NCI-H524 (cell line): ENCODE measurements at regions not wholly inside any gene's neighbourhood (a gene's known extent, or its start where the extent isn't known, plus 50 kb on each side); places are given as distances from the start of the nearest gene placed in this dataset.

Experiments used
- DNase-seq, 2 experiments: peaks; one replicate each; lab custom pipeline; 2025; lab: John Stamatoyannopoulos, UW

DNA sequence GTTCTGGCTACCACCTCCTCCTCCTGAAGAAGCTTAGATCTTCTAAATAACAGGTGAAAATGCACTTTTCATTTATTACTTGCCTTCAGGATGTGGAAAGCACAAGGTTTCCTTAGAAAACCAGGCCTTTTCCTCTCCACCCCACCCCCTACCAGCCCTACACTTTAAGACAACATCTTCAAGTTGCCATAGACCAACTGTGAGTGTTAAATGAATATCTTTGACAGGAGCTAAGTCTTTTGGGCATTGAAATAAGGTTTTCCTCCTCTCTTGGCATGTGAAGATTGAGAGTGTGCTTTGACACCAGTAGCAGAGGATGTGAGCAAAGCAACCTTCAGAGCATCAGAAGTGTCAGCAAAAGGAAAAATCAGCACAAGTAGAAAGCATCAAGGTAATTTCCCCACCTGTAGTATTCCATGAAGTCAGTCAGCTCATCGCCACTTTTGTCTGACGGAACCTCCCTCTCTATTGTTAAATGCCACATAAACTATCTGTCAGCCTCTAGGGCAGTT is 532.3 kb upstream of the MMS22L start:
- no peak for DNase-seq

- DNase-seq: no peak
Observed at GRCh38 chr6:97816526-97816925, 533.5 kb upstream of the MMS22L start.

DNA sequence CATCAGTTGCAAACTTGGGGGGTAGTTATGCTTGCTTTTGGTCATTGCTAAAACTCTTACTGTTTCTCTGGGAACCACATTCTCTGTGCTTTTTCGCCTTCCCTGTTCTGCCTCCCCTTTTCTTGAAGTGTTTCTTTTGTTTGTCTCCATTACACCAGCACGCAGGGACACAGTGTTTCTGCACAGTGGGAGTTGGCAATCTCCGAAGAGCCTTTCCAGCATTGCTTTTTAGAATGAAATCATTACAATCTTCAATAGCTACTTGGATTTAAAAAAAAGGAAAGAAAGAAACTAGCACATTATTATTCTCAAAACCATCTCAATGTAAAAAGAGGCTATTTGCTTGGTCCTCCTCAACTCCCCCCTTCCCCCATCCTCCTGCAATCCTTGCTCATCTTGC is 536.7 kb upstream of the MMS22L start:
- DNase-seq: no peak

DNA sequence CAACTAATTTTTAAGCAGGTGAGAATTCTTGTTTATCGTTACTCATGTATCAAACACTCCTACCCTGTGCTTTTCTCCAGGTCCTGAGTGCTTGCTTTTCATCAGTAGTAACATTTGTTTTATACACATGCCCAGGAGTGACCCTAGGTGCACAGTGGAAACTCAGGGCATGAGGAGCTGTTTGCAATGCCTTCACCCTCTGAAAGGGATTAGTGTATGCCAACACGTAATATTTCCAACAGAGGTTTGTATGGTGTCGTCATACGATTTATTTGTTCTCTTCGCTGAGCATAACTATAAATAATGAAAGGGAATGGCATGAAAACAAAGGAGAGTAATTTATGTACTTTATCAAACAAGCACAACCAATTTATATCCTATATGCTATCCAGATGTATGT is 537.4 kb upstream of the MMS22L start:
- DNase-seq: no peak

DNA sequence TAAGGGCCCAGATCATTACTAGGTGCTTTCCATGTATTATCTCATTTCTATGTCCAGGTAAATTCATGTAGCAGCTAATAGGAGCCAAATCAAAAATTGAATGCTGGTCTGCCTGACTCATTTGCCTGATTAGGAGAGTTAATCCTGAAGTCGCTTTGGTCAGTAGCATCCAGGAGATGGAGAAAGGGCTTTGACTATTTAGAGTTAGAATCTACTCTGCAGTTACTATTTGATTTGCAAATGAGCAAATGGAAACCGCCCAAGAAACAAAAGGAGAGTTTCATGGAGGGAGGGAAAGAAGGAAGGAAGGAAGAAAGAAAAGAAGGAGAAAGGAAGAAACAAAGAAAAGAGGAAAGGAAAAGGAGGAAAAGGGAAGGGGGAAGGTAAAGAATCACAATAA is 539.6 kb upstream of the MMS22L start:
- no peak for DNase-seq

DNA sequence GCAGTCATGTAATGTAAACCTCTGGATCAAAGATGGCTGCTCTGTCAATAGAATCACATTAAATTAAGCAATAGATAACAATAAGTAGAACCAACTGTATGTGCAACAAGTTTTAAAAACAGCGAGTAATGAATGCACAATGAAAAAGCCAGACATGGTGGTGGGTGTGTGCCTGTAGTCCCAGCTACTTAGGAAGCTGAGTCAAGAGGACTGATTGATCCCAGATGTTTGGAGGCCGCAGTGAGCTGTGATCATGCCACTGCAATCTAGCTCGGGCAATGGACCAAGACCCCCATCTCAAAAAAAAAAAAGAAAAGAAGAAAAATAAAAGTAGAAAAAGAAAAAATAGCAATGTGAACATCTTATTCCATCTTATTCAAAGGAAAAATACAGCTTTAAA is 558.7 kb upstream of the MMS22L start:
- no peak for DNase-seq

DNA sequence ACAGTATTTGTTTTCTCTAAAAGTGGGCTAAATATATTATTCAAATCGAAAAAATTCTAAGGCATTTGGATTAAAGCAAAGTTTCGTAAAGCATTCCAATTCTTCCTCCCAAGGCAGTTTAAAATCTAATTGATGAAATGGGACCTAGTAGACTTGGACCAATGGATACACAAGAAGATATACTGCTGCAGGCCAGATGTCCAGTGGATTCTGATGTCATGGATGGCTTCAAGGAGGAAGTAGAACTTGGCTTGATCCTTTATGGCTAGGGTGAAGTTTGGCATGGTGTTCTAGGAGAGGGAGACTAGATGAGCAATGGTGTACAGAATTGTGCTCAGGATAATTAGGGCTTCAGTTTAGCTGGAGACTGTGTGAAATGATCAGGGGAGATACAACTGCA is 559.5 kb upstream of the MMS22L start:
- DNase-seq: no peak

GRCh38 chr6:97849390-97849789 is 566.4 kb upstream of the MMS22L start:
- DNase-seq: no peak

DNA sequence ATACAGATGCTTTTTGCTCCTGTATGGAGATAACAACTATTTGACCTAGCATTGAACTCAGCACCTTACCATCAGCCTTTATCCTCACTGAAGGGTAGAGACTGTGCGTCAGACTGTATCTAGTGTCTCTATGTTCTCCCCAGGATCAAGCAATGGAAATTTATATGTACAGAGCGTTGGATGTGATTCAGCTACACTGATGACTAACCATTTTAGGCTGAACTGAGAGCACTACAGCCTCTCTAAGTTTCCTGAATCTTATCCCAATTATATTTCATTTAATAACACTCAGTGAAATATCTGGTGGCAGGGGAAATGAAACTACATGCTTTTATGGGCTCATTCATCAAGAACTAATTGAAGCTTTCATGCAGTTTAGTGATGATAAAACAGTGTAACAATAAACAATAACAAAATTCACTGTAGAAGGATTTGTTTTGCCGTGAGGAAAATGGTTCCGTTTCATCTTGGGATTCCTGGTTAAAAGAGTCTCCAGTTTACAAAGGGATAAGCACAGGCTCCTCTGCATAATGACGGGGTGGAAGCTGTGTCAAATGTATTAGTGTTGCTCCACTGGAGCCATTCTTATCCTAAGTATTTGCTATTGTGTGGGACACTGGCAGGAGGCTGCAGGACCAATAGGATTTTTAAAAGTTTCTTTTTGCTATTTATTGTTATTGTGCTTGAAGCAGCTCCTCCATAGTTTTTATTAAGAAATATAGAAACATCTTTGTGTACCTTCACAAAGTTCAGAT is 567.6 kb upstream of the MMS22L start:
- no peak for DNase-seq

DNA sequence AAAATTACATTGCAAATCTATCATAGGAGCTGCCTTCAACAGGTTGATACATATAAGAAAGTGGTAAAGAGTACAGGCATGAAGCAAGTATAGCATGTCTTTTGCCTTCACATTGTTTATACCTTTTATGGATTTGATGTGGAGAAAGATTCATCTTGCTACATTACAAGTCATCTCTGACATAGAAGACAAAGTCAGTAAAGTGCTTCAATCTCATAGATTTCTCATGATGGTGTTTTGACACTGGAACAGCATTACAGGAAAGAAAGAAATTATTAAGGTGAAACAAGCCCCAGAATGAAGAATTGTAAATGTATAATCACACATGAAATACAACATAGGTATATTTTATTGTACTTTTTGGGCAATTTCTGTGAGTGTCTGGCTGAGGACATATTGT is 580.7 kb upstream of the MMS22L start:
- no peak for DNase-seq

GRCh38 chr6:97864366-97864765 is 581.4 kb upstream of the MMS22L start:
- no peak for DNase-seq

DNA sequence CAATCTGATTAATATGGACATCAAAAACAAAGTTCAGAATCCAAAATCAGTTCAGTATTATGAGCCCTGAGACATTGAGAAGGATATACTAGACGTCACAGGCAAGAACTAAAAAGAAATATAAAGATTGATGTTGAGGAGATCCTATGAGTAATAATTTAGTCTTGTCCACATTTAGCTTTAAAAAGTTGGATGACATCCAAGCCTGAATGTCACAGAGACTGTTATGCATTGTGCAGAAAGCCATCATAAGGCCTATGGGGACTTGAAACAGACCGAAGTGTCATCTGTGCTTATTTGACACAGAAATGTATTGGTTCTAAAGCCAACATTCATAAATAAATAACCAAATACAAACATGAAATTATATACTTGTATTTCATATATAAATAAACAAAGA is 581.8 kb upstream of the MMS22L start:
- no peak for DNase-seq

- DNase-seq: no peak
Observed at GRCh38 chr6:97865612-97866011, 582.6 kb upstream of the MMS22L start.

DNA sequence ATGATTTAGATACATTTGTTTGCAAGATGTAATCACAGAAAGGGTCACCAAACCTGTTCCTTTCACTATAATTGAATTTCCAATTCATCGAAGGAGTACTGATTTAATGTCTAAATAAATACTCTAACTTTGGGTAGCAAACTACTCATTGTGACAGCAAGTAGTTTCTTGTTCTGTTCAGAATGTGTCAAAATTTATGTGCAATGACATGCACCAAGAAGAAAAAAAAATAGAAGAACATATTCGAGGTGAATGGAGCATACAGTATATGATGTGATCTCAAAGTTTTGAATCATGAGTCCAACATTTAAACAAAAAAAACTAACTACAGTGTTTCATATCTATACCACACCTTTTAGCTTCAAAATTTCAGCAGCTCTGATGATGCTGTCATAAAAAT is 583.6 kb upstream of the MMS22L start:
- no peak for DNase-seq

DNA sequence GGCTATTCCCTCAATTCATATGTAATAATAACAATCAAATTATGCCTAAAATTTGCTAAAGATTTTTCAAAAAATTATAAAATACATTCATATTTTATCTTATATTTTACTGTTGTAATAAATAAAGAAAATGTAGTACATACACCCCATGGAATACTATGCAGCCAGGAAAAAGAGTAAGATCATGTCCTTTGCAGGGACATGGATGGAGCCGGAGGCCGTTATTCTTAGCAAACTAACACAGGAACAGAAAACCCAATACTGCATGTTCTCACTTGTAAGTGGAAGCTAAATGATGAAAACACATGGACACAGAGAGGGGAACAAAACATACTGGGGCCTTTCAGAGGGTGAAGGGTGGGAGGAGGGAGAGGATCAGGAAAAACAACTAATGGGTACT is 584.2 kb upstream of the MMS22L start:
- no peak for DNase-seq

- DNase-seq: no peak
Observed at GRCh38 chr6:97870273-97870672, 587.3 kb upstream of the MMS22L start.

DNA sequence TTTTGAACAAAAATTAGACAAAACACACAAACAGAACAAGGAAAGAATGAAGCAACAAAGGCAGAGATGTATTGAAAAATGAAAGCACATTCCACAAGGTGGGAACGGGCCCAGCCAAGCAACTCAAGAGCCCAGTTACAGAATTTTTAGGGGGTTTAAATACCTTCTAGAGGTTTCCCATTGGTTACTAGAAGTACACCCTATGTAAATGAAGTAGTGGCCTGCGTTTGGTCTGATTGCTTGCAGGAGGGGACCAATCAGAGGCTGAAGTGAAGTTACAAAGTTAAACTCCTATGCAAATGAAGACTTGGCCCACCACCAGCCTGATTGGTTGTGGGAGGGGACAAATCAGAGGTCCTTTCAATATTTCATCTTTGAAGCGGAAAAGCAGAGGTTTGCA is 593.7 kb upstream of the MMS22L start:
- no peak for DNase-seq

DNA sequence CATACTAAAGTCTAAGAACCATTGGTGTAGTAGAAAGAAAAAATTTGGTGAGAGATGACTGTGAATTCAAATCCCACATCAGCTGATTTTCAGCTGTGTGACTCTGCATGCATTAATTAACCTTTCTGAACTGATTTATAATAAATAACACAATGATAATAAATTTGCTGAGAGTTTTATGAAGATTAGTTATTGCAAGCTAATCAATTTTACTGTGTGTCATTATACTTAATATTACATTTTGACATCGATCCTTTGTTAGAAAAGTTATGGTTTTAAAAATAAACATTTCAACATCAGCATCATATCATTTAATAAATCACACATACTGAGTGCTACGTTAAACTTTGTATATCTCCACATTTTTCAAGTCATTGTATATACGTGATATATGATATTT is 599.7 kb upstream of the MMS22L start:
- DNase-seq: no peak

GRCh38 chr6:97885325-97885724 is 602.3 kb upstream of the MMS22L start:
- no peak for DNase-seq

GRCh38 chr6:97885828-97886227 is 602.8 kb upstream of the MMS22L start:
- no peak for DNase-seq

DNA sequence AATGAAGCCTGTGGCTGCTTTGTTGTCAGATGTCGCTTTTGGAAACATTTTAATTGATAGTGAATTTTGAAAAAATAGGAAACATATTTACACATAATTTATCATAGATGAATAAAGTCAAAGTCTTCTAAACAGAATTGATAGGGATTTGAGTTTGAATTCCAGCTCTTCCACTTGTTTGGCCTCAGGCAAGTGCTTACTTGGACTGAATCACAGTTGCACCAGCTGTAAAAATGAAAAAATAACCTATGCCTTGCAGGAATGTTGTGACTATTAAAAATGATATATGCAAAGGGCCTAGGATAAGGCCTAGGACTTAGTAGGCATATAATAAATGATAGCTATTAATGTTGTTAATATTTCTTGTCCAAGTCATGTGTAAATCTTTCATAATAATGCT is 618.5 kb upstream of the MMS22L start:
- DNase-seq: no peak

DNA sequence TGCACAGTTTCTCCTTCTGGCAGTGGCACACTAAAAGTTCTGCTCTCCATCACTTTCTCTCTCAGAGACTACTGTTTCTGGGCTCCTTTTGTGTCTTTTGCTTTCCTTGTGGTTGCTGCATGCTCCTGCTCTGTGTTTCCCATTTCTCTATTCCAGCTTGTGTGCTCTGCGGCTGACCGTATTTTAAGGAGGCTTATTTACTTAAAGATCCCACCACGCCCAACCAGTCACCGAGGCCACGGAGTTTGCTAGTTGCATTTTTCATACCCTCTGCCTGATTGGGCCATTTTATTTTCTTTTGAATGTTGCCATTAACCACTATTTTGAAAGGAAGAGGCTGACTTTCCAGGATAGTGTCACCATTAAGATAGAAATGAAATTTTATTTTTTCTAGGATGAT is 626.4 kb upstream of the MMS22L start:
- no peak for DNase-seq

DNA sequence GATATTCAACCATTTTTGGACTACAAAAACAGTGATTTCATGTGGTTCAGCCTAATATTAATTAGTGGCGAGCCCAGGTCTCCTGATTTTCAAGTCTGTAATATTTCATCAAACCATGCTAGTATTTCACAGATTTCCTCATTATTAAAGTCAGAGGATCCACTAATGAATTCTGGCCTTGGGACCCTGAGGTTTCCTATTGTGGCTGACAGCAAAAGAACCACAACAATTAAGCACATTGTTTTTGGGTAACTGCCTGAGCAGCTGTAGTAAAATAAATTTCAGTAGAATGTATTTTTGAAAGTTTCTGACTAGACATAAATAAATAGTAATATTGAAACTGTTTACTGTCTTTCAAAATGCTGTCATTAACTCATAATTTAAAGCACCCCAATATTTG is 630.7 kb upstream of the MMS22L start:
- DNase-seq: no peak

DNA sequence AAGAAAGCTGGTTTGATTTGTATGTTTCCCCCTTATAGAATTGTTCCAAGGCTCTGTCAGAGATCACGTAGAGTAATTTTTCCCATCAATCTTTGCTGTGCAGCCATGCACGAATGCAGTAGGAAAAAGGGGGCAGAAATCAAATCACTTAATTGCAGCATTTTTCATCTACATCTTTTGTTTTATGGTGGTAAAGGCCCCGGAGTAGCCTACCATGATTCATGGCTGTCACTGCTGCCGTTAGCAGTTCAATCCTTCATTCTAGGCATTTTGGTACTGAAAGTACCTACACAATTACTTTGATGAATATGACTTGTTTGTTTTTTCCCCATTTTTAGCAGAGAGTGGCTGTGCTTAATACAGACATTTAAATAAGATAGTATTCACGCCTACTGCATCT is 631.9 kb upstream of the MMS22L start:
- no peak for DNase-seq
